ENCODE measurements at regions not wholly inside any gene's neighbourhood (a gene's known extent, or its start where the extent isn't known, plus 50 kb on each side); places are given as distances from the start of the nearest gene placed in this dataset.
"Not testable (repeated sequence)": the region's sequence is repeated elsewhere in the genome, so short reads cannot be mapped to it uniquely, and the experiment has no call there.

DNA sequence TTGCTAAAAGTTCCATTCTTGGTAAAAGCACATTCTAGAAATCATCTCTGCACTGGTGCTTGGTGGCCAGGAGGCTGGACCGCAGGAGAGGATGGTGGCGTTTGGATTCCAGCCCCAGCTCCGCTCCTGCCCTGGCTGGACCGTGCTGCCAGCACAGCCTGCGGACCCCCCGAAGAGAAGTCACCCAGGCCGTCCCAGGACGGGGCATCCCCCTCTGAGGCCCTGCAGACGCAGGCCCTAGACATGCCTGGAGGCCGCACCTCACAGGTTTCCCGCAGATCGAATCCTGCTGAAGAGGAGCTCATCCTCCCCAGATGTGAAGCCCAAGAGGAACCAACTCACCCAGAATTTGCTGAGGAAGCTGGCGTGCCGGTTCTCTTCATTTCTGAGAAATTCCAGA, 159.0 kb downstream of the TEX29 start:
- no peak for DNase-seq

DNA sequence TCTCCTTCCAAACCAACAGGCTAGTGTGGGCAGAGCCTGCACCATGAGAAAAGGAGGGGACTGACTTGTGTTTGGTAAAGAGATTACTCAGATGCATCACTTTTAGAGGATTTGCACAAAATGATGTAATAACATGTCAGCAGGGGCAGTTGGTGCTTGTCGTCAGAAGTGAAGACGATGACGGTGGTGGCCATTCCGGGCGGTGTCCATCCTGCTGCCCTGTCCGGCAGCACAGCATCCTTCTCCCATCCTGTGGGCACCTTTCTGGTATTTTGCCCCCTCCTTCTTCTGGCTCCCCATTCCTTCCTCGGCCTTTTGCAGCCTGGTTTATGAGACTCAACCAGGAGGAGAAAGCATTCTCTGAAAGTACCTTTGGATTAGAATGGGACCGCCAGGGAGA, 160.1 kb downstream of the TEX29 start:
- no peak for DNase-seq

DNA sequence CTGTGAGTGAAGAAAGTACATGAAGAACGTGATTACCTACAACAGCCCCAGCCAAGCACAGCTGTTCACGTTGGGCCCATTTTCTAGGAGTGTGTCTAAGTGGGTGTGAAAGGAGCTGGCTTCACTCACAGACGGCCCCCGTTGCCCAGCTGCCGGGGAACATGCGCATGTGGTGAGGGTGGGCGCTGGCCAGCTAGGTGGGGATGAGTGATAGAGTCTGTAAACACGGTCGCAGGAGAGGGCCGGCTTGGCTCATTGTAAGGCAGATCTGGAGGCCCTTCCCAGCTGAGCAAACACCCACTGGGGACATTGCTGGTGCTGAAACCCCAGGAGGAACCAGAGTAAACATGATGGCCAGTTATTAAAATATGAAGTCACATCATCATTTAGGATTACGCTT, 160.5 kb downstream of the TEX29 start:
- DNase-seq = no peak

DNA sequence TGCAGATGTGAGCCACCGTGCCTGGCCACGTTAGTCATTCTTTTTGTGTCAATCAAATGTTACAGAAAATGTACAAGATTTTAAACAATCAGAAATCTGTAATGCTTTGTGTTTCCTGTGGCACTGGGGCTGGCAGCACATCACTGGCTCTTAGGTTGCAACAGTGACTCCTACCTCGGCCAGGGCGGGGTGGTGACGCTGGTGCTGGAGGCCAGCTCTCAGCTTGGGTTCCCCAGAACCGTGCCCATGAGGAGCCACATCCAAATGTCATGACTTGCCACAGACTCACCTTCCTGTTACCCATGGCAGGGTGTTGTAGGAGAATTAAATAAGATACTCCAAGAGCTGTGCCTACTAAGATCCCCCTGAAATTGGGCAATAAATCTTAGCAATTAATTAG, 161.7 kb downstream of the TEX29 start:
- no peak for DNase-seq

DNA sequence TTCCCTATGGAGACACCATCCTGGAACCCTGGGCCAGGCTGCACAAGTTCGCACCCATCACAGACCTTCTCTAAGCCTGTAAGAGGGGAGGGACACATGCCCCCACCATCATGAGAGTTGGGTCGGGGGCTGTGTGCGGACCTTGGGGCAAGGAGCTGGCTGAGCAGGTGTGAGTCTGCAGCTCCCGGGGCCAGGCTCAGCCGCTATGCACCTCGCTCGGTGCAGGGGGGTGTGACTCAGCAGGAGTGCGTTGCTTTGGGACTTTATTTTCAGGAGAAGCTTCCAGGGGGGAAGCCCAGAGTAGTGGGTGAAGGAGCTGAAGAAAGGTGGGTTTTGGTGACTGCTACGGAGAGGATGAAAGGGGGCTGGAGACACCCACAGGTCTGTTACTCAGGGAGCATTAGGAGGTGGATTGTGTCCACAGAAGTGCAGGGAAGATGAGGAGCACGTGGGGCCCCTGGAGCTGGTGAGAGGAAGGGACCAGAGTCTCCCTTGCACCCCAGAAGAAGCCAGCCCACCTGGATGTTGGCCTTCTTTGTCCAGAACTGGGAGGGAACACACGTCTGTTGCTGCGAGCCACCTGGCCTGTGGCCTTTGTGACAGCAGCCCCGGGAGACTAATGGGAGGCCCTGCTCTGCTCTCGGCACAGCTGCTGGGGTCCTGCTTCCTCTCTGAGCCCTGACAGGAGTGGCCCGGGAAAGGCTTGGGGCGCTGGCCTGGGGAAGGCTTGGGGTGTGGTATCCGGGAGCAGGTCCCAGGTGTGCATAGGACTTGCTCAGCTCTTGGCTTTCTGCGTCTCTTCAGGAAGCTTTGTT, 162.6 kb downstream of the TEX29 start:
- DNase-seq = no peak

DNA sequence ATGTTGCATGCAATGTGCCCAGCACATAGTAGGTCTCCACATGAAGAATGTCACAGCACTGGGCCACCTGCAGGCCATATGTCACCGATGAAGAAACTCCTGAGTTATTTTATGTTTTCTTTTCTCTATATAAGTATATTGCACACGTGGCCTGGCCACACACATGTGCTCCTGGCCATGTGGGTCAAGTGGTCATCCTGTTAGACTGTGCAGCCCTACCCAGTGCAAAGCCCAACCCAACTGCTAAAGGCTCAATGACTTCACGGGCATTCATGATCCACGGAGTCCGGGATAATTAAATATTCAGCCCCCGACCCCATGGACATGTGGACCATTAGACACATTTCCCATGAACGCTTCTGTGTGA, 163.2 kb downstream of the TEX29 start:
- no peak for DNase-seq

DNA sequence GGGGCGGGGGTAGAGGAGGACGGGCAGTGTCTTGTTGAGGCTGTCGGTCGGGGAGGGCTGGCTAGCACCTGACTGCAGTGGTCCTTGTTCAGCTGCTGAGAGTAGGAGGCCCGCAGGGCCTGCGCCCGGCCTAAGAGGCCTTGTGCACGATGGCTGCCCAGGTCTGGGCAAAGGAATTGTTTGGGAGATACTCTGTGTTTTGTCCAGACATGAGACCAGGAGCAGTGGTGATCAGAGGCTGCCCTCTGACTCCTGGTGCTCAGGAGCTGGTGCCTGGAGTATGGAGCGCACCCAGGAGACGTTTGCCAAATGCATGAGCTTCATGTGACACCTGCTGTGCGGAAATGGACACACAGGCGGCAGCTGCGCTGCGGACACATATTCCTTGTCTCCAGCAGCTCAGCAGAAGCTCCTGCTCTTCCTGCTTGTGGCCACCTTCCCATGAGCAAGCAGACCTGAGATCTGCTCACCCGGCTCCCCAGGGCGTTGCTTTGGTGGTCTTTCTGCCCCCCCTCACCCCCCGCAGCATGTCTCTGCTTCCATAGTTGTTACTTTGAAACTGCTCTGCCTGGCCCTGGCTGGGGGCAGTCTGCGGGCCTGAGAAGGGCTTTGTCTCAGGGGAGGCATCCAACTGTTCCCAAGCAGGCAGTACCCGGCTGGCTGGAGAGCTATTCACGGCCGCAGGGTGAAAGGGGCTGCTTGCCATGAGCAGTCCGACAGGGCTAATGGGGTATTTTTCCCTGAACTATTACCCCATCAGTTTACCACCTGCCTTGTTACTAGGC, 163.9 kb downstream of the TEX29 start:
- DNase-seq = no peak

DNA sequence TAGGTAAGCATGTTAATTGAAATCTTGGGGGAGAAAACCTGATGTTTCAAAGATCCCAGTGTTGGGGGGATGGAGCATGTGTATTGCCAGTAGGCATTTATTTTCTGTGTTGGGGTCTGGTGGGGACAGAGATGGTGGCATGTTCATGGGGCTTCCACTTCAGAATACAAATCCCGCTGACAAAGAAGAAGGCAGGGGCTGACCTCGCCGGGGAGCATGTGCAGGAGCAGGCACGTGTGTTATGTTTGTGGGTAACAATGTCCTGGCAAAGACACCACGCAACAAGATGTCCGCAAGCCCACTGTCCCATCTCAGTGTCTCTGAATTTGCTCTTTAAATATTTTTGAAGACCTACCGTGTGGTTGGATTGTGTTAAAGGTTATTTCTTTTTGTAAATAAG, 164.5 kb downstream of the TEX29 start:
- DNase-seq = no peak

DNA sequence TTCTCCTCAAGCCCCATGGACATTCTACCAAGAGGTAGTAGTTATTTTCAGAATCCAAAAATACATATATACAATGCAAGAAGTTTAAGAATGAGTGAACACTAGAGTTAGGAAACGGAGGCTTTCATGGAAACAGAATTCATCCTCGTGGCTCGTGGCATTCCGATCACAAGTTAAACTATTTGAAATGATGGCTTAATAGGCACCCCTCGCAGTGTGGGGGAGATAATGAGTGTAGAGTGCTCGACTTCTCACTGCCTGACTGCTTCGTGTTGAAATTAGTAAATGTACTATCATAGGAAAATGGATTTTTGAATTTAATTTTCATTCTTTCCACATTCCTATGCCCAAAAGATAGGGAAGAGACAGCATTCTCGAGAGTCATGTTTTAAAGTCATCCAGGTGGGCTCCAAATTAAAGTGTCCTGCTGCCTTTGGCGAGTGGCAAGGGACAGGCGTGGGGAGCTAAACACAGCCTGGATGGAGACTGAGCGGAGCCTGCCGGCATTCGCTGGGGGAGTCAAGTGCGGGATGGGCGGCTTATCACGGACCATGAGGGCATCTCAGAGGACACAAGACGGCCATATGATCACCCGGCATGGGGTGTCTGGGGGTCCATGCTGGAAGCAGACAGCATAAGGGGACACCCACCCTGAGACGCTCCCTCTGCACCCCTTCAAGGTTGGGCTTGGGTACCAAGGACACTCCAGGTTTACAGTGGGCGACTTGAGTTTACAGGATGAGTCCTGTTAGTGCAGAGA, 165.2 kb downstream of the TEX29 start:
- no peak for DNase-seq

DNA sequence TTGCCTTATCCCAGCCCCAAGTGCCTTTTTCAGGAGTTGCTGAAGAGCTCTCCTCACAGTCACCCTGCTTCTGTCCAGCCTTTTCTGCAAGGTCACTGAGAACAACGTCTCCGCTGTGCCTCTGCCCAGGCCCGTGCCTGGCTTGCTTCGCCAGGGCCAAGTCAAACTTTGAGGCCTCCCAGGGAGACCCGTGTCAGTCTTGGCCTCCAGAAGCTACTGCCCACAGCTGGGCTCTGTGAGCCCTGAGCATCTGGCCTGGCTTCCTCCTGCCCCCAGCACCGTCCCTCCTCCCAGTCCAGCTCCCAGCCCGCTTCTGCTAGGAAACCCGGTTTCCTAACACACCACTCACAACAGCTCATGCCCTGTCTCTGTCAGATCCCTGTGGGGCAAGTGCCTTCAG, 165.9 kb downstream of the TEX29 start:
- no peak for DNase-seq

DNA sequence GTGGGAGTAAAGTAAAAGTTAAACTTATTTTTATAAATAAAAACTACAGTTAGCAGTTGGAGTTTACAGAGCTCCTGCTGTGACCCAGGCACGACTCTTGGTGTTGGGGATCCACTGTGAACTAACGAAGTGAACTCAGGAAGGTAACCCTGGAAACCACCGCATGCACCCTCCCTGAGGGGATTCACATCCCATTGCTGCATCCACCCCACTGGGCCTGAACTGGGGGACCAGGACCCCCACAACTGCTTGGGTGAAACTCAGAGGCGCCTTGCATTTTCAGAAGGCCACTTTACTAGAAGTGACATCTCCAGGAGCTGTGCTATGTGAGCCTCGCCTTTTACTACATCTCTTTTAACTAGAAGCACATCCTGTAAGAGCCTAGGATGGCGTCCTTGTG, 166.4 kb downstream of the TEX29 start:
- DNase-seq = no peak

DNA sequence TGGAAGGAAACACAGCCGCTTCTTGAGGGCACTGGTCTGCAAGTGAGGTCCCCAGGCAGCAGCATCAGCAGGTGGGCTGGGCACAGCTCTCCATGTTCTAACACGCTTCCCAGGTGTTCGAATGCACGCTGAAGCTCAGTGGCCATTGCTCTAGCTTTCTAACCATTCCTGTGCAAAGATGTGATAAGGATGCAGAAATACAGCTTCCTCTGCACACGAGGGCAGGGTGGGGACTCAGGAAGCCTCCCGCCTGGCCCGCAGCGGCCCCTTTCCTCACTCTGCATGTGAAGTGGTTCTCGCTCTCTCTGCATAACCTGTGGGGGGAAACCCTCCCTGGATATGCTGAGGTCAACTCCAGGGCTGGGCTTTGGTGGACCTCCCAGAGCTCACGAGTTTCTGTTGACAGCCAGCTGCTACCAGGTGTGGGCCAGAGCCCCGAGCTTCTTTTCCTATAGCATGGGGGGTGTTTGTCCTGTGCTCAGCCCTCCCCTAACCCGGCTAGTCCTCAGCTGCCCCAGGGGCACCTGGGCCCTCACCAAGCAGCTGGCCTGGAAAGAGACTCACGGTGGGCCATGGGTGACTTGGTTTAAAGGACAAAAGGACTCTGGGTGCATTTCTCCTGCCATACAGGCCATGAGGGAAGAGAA, 168.2 kb downstream of the TEX29 start:
- DNase-seq = no peak

DNA sequence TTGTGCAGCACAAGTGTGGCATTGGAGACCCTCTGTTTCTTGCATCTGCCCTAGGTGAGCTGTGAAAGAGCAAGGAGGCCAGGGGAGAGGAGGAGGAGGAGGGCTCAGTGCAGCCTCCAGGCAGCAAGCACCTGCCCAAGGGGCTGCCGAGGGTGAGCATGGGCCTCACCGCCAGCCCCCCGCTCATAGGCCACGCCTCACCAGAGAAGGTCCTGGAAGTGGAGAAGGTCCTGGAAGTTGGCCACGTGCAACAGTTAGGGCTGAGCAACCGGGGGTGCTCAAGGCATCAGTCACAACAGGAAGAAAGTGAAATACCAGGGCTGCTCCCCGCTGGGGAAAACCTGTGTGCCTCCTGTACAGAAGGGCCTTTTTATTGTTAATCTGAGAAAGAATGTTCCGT, 168.9 kb downstream of the TEX29 start:
- DNase-seq = no peak

DNA sequence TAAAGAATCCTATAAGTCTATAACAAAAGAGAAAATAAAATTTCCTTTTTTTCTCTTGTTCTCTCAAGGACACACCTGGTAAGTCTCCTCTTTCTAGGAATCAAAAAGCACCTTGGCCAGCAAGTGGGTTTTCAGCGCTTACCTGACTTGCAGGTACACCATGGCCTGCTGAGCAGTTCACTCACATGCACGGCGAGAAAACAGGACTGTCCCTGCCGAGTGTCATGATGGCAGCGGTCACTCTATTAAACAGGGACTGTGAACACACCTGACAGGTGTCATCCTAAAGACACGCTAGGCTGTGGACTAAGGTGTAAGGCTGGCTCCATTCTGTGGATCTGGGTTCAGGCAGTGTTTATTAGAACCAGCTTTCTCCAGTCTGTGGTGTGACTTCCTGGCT, 170.2 kb downstream of the TEX29 start:
- no peak for DNase-seq

DNA sequence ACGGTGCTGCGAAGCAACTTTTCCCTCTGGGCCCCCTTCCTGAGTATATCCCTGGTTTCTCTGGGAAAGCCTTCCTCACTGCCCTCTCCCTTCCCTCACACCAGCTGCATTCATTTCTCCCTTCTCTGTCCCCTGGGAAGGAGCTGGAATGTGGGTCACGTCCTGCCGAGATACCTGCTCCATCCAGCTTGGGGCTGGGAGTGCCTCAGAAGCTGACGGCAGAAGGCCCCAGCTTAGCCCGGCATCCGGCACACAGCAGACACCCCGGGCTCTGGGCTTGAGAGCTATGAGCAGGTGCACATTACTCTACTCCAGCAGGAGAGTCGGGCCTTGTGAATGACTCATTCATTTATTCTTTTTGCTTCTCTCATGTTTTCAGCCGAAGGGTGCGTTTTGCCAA, 170.6 kb downstream of the TEX29 start:
- DNase-seq = no peak

DNA sequence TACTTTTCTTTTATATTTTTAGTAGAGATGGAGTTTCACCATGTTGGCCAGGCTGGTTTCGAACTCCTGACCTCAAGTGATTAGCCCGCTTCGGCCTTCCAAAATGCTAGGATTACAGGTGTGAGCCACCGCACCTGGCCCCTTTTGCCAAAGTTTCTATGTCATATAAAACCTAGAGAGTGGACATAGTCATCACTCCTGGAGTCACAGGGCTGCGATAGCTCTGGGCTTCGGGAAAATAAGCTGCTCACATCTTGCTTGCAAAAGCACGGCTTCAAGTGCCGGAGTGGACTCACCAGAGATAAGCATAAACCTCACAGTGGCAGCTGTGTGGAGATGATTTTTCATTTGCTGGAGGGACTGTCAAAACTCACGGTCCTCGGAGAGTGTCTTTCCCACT, 171.2 kb downstream of the TEX29 start:
- no peak for DNase-seq

DNA sequence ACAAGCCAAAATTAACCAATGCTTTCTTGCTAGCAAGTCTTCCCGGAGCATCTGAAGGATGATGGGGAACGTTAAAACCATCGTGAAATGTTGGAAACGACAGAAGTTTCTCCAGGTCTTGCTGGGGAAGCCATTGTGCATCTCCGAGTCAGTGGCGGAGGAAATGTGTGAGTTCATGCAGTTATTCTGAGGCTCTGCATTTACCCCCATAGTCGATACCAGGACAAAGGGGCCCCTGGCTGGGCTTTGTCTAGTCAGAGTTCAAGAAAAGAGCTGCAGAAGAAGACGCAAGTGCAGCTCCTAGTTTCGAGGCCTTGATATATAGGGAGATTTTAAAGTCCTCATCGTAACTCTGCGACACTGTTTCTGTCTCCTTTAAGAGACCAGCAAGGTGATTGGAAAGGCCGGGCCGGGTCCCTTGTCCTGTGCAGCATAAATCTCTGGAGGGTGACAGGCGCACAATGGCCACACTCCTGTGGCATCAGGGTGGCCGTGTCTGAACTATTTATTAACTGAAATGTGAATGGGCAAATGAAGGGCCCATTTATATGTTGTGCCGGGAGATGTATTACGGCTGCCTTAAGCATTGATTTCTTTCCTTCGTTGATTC, 172.0 kb downstream of the TEX29 start:
- DNase-seq = no peak

DNA sequence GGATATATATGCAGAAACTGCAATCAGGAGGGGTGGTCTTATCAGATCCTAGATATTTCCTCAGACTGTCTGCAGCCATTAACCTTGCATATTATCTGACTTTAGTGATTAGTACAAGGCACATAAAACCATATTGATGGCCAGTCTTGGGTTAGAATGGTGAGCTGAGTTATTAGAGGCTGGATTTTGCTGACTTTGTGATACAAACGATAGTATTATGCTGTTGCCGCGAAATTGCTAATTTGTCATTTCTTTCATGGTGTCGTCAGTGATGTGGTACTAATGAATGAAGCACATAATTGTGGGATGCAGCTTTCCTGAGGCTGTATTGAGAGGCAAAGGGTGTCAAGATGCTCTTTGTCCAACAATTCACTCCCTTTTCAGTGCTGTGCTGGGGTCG, 172.5 kb downstream of the TEX29 start:
- no peak for DNase-seq

DNA sequence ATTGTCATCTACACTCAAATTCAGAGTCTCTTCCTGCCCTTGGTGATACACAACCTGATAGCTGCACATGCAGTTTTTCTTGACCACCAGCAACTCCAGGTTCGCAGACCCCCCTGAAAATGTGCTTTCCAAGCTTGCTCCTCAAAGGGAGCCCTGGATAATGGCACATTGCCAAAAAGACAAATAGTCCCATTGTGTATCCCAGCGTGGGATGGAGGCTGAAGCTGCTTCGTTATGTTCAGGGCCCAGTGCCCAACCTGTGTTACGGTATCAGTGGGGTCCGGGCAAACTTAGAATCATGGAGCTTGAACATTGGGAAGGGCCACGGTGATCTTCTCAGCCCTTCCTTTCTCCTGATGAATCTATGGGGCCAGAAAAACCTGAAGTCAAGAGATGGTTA, 173.0 kb downstream of the TEX29 start:
- DNase-seq = no peak

DNA sequence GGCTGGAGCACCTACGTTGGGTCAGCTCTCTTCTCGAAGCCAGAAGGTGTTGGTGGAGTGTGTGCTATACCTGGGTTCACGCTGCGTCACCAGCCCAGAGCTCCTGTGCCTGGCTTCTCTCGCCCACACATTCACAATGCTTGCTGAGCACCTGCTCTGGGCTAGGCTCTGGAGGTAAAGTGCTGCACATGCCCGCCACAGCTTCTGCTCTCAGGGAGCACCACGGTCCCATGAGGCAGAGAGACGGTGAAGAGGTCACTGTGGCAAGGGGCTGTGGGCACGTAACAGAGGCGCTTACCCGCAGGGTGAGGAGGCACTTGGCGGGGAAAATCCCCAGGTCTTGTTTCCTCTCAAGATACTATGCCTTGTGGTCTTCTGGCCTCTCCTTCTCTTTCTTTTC, 174.2 kb downstream of the TEX29 start:
- DNase-seq = no peak

DNA sequence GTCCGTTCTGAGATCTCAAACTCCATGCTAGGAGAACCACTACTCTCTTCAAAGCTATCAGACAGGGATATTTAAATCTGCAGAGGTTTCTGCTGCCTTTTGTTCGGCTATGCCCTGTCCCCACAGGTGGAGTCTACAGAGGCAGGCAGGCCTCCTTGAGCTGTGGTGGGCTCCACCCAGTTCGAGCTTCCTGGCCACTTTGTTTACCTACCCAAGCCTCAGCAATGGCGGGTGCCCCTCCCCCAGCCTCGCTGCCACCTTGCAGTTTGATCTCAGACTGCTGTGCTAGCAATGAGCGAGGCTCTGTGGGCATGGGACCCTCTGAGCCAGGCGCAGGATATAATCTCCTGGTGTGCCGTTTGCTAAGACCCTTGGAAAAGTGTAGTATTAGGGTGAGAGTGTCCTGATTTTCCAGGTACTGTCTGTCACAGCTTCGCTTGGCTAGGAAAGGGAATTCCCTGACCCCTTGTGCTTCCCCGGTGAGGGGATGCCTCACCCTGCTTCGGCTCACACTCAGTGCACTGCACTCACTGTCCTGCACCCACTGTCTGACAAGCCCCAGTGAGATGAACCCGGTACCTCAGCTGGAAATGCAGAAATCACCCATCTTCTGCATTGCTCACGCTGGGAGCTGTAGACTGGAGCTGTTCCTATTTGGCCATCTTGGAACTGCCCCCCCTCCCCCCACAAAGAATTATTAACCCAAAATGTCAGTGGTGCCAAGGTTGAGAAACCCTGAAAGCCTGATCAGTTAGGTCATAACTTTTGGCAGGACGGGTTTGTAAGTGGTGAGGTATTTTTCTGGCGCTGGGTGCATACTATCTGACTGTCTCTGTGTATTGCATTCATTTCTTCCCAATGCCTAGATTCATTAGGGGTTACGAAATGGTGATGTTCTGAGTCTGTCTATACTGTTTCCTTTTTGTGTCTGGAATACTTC, 181.4 kb downstream of the TEX29 start:
- not testable (repeated sequence) for DNase-seq

DNA sequence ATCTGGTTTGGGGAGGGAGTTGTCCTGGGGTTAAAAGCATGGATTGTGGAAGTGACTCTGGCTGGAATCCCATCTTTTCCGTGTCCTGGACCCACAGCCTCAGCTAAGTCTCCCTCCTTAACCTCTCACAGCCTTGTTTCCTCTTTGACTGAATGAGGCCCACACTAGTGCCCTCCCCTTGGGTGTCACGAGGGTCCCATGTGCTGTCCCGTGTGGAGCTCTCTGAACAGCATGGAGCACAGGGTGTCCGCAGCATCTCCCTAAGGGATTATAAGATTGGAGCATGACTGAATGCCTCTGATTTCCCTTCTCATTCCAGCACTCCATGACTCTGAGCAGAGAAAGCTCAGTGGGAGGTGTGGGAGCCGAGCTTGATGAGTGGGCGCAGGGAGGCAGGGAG, 182.5 kb downstream of the TEX29 start:
- DNase-seq = no peak

Data from activated CD4-positive, alpha-beta T cell treated with anti-CD3 and anti-CD28 coated beads, Interleukin-2, amount 50 U/mL, for 48 hours (primary cell).